PFSK-1 (cell line): ENCODE measurements at regions not wholly inside any gene's neighbourhood (a gene's known extent, or its start where the extent isn't known, plus 50 kb on each side); places are given as distances from the start of the nearest gene placed in this dataset.

ENCODE experiments used
- FOXP2 ChIP-seq: optimal IDR thresholded peaks from 2 replicates; pipeline ENCODE3; 2011; ENCODE audit warnings: borderline replicate concordance, control low read depth, inconsistent platforms; ENCODE audit not compliant: insufficient read depth; ENCODE audit errors: extremely low read length, extremely low read depth
- POLR2AphosphoS5 ChIP-seq: IDR thresholded peaks from 2 replicates; pipeline ENCODE4 v1.6.1; 2012; ENCODE audit warnings: low read depth, mild to moderate bottlenecking, control low read depth, low read length, moderate library complexity
- SIN3A ChIP-seq: IDR thresholded peaks from 2 replicates; pipeline ENCODE4 v1.6.1; 2012; ENCODE audit warnings: mild to moderate bottlenecking, low read length, moderate library complexity, borderline replicate concordance; ENCODE audit not compliant: insufficient read depth
- TAF1 ChIP-seq: IDR thresholded peaks from 2 replicates; pipeline ENCODE4 v1.6.1; 2012; ENCODE audit warnings: low read length, control low read depth, borderline replicate concordance; ENCODE audit not compliant: insufficient read depth
- TF ChIP-seq, protein P1 (sequence below), 2 experiments: IDR thresholded peaks; 2 replicates each; pipeline versions ENCODE4 v1.6.1 to v1.8.0; 2011 to 2012; ENCODE audit warnings: low read depth in 2 of 2, low read length in 2 of 2, control low read depth in 1 of 2, inconsistent platforms in 1 of 2, mild to moderate bottlenecking in 1 of 2, moderate library complexity in 1 of 2; ENCODE audit not compliant: insufficient read depth in 1 of 2

DNA sequence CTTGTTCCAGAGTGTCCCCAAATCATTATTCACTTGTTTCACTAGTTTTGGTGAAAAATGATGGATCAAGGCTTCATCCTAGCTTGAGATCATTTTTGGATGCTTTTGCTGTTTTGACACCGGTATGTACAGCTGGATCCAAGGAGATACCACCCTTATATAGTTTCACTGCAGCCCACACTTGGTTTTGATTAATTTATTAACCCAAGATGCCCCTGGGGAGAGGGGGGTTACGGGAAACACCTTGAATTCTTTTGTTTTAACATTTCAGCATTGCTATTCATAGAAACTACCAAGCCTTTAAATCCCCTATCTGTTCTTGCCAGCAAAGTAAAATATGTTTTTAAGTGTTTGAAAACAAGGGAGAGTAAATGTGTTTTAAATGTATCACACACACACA, 457.7 kb upstream of the RUNX1 start:
- TF ChIP-seq, protein P1, sequence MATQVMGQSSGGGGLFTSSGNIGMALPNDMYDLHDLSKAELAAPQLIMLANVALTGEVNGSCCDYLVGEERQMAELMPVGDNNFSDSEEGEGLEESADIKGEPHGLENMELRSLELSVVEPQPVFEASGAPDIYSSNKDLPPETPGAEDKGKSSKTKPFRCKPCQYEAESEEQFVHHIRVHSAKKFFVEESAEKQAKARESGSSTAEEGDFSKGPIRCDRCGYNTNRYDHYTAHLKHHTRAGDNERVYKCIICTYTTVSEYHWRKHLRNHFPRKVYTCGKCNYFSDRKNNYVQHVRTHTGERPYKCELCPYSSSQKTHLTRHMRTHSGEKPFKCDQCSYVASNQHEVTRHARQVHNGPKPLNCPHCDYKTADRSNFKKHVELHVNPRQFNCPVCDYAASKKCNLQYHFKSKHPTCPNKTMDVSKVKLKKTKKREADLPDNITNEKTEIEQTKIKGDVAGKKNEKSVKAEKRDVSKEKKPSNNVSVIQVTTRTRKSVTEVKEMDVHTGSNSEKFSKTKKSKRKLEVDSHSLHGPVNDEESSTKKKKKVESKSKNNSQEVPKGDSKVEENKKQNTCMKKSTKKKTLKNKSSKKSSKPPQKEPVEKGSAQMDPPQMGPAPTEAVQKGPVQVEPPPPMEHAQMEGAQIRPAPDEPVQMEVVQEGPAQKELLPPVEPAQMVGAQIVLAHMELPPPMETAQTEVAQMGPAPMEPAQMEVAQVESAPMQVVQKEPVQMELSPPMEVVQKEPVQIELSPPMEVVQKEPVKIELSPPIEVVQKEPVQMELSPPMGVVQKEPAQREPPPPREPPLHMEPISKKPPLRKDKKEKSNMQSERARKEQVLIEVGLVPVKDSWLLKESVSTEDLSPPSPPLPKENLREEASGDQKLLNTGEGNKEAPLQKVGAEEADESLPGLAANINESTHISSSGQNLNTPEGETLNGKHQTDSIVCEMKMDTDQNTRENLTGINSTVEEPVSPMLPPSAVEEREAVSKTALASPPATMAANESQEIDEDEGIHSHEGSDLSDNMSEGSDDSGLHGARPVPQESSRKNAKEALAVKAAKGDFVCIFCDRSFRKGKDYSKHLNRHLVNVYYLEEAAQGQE (IDR thresholded peaks at IDR 0.05; ENCODE audit: insufficient read depth in 1 of 2, low read depth in 2 of 2, low read length in 2 of 2), result no peak
- TF ChIP-seq POLR2AphosphoS5 (no peak), TAF1 (no peak), SIN3A (no peak), FOXP2 (no peak)
